HepG2 (cell line): ENCODE measurements at regions not wholly inside any gene's neighbourhood (a gene's known extent, or its start where the extent isn't known, plus 50 kb on each side); places are given as distances from the start of the nearest gene placed in this dataset.

ENCODE experiments used
- ATAC-seq: fragments of 200-7000 bp; cut with Tn5 transposase; 3 replicates; pipeline ENCODE4 v1.9.1; 2020; ENCODE audit warnings: mild to moderate bottlenecking, moderate library complexity
- BruUV-seq: library from RNA; stranded (reverse); fragments of 400-500 nt; replicated peaks from 2 replicates; lab custom pipeline; 2021; lab: Mats Ljungman, UMichigan
- CTCF ChIA-PET: fragments of 300-600 bp; formaldehyde crosslinking; extraction: SDS; loops from one replicate; lab custom pipeline; 2021; ENCODE audit warnings: low total read pairs, inconsistent platforms, low intra/inter-chr PET ratio; lab: Yijun Ruan, JAX
- POLR2A ChIA-PET: fragments of 350-600 bp; sonication (Branson Sonifier 250); formaldehyde crosslinking; loops from one replicate; lab custom pipeline; 2020; ENCODE audit warnings: antibody characterized with exemption, inconsistent platforms; lab: Yijun Ruan, JAX
- DNase-seq: peaks from one replicate; pipeline ENCODE4 v3.0.0-alpha.2; 2015; ENCODE audit warnings: low spot score
- FAIRE-seq: peaks from 3 replicates; lab custom pipeline; 2011; peaks lifted over from hg19 to GRCh38; lab: Jason Lieb, UNC
- H2AFZ ChIP-seq: one replicate; pipeline ENCODE4 v1.6.1; 2011; ENCODE audit warnings: low read length, inconsistent platforms
- H3K27ac ChIP-seq: fragments of 300-600 bp; 3 replicates; pipeline ENCODE4 v1.8.0; 2011; ENCODE audit warnings: mixed run types, mild to moderate bottlenecking, mixed read lengths, low read length, inconsistent platforms; ENCODE audit not compliant: insufficient read depth; ENCODE audit errors: extremely low read length
- H3K27me3 ChIP-seq, 2 experiments: fragments of 200-600 bp in 1 of 2; 2 replicates in 1 of 2; 3 replicates in 1 of 2; pipeline versions ENCODE4 v1.6.0 to v1.8.0; 2011; ENCODE audit warnings: low read length in 2 of 2, mild to moderate bottlenecking in 2 of 2, moderate library complexity in 2 of 2, inconsistent platforms in 1 of 2; ENCODE audit not compliant: insufficient read depth in 2 of 2, control insufficient read depth in 1 of 2
- H3K36me3 ChIP-seq, 2 experiments: fragments of 200-600 bp in 1 of 2; replicated peaks in 1 of 2; 2 replicates in 1 of 2; 3 replicates in 1 of 2; pipeline versions ENCODE4 v1.5.1 to v1.8.0; 2011; ENCODE audit warnings: low read length in 2 of 2, inconsistent platforms in 1 of 2; ENCODE audit not compliant: insufficient read depth in 2 of 2, control insufficient read depth in 1 of 2
- H3K4me1 ChIP-seq: 2 replicates; pipeline ENCODE4 v1.5.1; 2012; ENCODE audit warnings: low read length, inconsistent platforms; ENCODE audit not compliant: insufficient read depth
- H3K4me2 ChIP-seq: 2 replicates; pipeline ENCODE4 v1.6.0; 2011; ENCODE audit warnings: low read depth, low read length, inconsistent platforms
- H3K4me3 ChIP-seq, 3 experiments: fragments of 200-600 bp in 1 of 3; sonication (generic), shearing (Covaris generic) in 1 of 3; replicated peaks in 1 of 3; 2 replicates each; pipeline ENCODE4 v1.5.1; 2011 to 2016; ENCODE audit warnings: low read length in 3 of 3, inconsistent platforms in 2 of 3, low read depth in 2 of 3, mild to moderate bottlenecking in 2 of 3, control low read depth in 1 of 3, mixed read lengths in 1 of 3; ENCODE audit not compliant: insufficient read depth in 1 of 3
- H3K79me2 ChIP-seq: one replicate; pipeline ENCODE4 v1.6.1; 2011; ENCODE audit warnings: low read length, inconsistent platforms; ENCODE audit not compliant: insufficient read depth
- H3K9ac ChIP-seq: 2 replicates; pipeline ENCODE4 v1.6.0; 2011; ENCODE audit warnings: mild to moderate bottlenecking, low read depth, low read length, inconsistent platforms; ENCODE audit not compliant: insufficient read depth
- H3K9me3 ChIP-seq: 2 replicates; pipeline ENCODE4 v1.5.1; 2012; ENCODE audit warnings: mild to moderate bottlenecking, low read length
- H4K20me1 ChIP-seq: 2 replicates; pipeline ENCODE4 v1.6.0; 2011; ENCODE audit warnings: inconsistent platforms, mild to moderate bottlenecking, low read length, moderate library complexity; ENCODE audit not compliant: insufficient read depth
- ARHGAP35 ChIP-seq: sonication (generic); formaldehyde crosslinking; IDR thresholded peaks from 2 replicates; pipeline ENCODE4 v1.9.0; 2022; ENCODE audit warnings: mild to moderate bottlenecking, inconsistent platforms, moderate library complexity, missing genetic modification reagents, borderline replicate concordance
- ERF ChIP-seq: IDR thresholded peaks from 2 replicates; pipeline ENCODE4 v1.6.1; 2018; ENCODE audit warnings: missing biosample characterization, missing genetic modification reagents
- GABPB1 ChIP-seq: IDR thresholded peaks from 2 replicates; pipeline ENCODE4 v1.6.1; 2016; ENCODE audit warnings: mild to moderate bottlenecking, missing genetic modification reagents, moderate library complexity, missing compliant biosample characterization
- IKZF1 ChIP-seq: fragments of 450-650 bp; IDR thresholded peaks from 2 replicates; pipeline ENCODE4 v1.7.1; 2016
- NFIC ChIP-seq: IDR thresholded peaks from 2 replicates; pipeline ENCODE4 v1.6.1; 2012; ENCODE audit warnings: mild to moderate bottlenecking, low read length, inconsistent platforms
- NR0B2 ChIP-seq: sonication (generic); formaldehyde crosslinking; IDR thresholded peaks from 2 replicates; pipeline ENCODE4 v1.4.0; 2020; ENCODE audit warnings: mild to moderate bottlenecking, missing genetic modification reagents
- RORA ChIP-seq: sonication (generic); formaldehyde crosslinking; IDR thresholded peaks from 2 replicates; pipeline ENCODE4 v1.5.0; 2020; ENCODE audit warnings: mild to moderate bottlenecking, missing genetic modification reagents, moderate library complexity
- SNAPC5 ChIP-seq: sonication (generic); formaldehyde crosslinking; IDR thresholded peaks from 2 replicates; pipeline ENCODE4 v1.8.1; 2023; ENCODE audit warnings: mild to moderate bottlenecking, missing genetic modification reagents, borderline replicate concordance
- TCF12 ChIP-seq, 2 experiments: fragments of 450-650 bp in 1 of 2; sonication (generic) in 1 of 2; formaldehyde crosslinking in 1 of 2; IDR thresholded peaks; 2 replicates each; pipeline versions ENCODE4 v1.6.1 to v1.8.0; 2017 to 2022; ENCODE audit warnings: antibody characterized with exemption in 1 of 2, mild to moderate bottlenecking in 1 of 2, missing genetic modification reagents in 1 of 2, moderate library complexity in 1 of 2
- THYN1 ChIP-seq: sonication (generic); formaldehyde crosslinking; IDR thresholded peaks from 2 replicates; pipeline ENCODE4 v1.8.1; 2023; ENCODE audit warnings: low read depth, mild to moderate bottlenecking, moderate library complexity, missing genetic modification reagents, borderline replicate concordance
- UBTF ChIP-seq: sonication (generic); formaldehyde crosslinking; IDR thresholded peaks from 2 replicates; pipeline ENCODE4 v1.4.0; 2020; ENCODE audit warnings: mild to moderate bottlenecking, missing genetic modification reagents
- XBP1 ChIP-seq: sonication (generic); formaldehyde crosslinking; IDR thresholded peaks from 2 replicates; pipeline ENCODE4 v1.5.0; 2020; ENCODE audit warnings: missing genetic modification reagents
- ZBTB44 ChIP-seq: sonication (generic); formaldehyde crosslinking; IDR thresholded peaks from 2 replicates; pipeline ENCODE4 v1.4.0; 2020; ENCODE audit warnings: missing genetic modification reagents
- ZNF276 ChIP-seq: sonication (generic); formaldehyde crosslinking; IDR thresholded peaks from 2 replicates; pipeline ENCODE4 v1.4.0; 2020; ENCODE audit warnings: mild to moderate bottlenecking, low read depth, missing genetic modification reagents
- ZNF557 ChIP-seq: sonication (generic); formaldehyde crosslinking; IDR thresholded peaks from 2 replicates; pipeline ENCODE4 v1.4.0; 2020; ENCODE audit warnings: missing genetic modification reagents
- ZSCAN21 ChIP-seq: sonication (generic); formaldehyde crosslinking; IDR thresholded peaks from 2 replicates; pipeline ENCODE4 v1.8.0; 2022; ENCODE audit warnings: mild to moderate bottlenecking, missing genetic modification reagents, moderate library complexity, borderline replicate concordance
- in situ Hi-C: cut with HindIII; loops from 2 replicates; pipeline ENCODE4 v1.10.0; 2017; ENCODE audit warnings: low pct_unique_long_range_greater_than_20kb; ENCODE audit not compliant: extremely low pct_ligation_motif_present
- intact Hi-C: fragments of 100-400 bp; cut with micrococcal nuclease; formaldehyde crosslinking; loops from one replicate; pipeline ENCODE4 v1.10.0; 2022; ENCODE audit not compliant: unreplicated experiment

- TF ChIP-seq NR0B2 (CRISPR knock-in tag) (no peak), ZNF557 (no peak), ERF (CRISPR knock-in tag) (no peak)
Observed at GRCh38 chr2:188119112-188119838, 172.4 kb upstream of the GULP1 start (continued).

GRCh38 chr2:188122985-188123384, 168.7 kb upstream of the GULP1 start:
- Histone ChIP-seq H3K36me3 (no peaks in the 10 kb centered on the region), H3K4me1 (no peaks in the 10 kb centered on the region), H2AFZ (no peak overlapping the region), H3K27ac (no peak overlapping the region), H3K79me2 (no peaks in the 10 kb centered on the region), H3K4me3 (no peak overlapping the region; a peak in 1 of 6 replicates), H4K20me1 (no peaks in the 10 kb centered on the region), H3K9me3 (no peaks in the 10 kb centered on the region), H3K4me2 (0 out of 2 replicates have a peak overlapping the region, but pooled peaks have one; percentile 47), H3K27me3 (no peaks in the 10 kb centered on the region), H3K9ac (no peak overlapping the region)
- ATAC-seq (no peak), FAIRE-seq (no peak), DNase-seq (no peak)
- in situ Hi-C loops (no loop called here), intact Hi-C loops (no loop called here)
- TF ChIP-seq XBP1 (CRISPR knock-in tag) (no peak), THYN1 (CRISPR knock-in tag) (no peak), IKZF1 (no peak), GABPB1 (CRISPR knock-in tag) (no peak), ZBTB44 (CRISPR knock-in tag) (no peak), RORA (CRISPR knock-in tag) (no peak), NFIC (no peak), UBTF (CRISPR knock-in tag) (no peak), ZSCAN21 (CRISPR knock-in tag) (no peak), SNAPC5 (CRISPR knock-in tag) (no peak), ZNF276 (CRISPR knock-in tag) (no peak), ARHGAP35 (CRISPR knock-in tag) (no peak), TCF12 (IDR thresholded peaks at IDR 0.05) (no peak), TCF12 (CRISPR knock-in tag; IDR thresholded peaks at IDR 0.05) (no peak)
- CTCF ChIA-PET, result no interaction called here
- no TSS peak for BruUV-seq
- POLR2A ChIA-PET, result no interaction called here
